Fibroblast of skin of left biceps (primary cell): ENCODE measurements at regions not wholly inside any gene's neighbourhood (a gene's known extent, or its start where the extent isn't known, plus 50 kb on each side); places are given as distances from the start of the nearest gene placed in this dataset.
"Not testable (repeated sequence)": the region's sequence is repeated elsewhere in the genome, so short reads cannot be mapped to it uniquely, and the experiment has no call there.

Experiments used
- DNase-seq, 2 experiments: peaks; one replicate each; pipeline ENCODE4 v3.0.0-alpha.2; 2013; ENCODE audit warnings: low read depth in 2 of 2

GRCh38 chr5:84790406-84790805 is 405.7 kb upstream of the EDIL3 start:
- no peak for DNase-seq

- DNase-seq, result no peak
Measured at GRCh38 chr5:84783003-84783402, 398.3 kb upstream of the EDIL3 start.

DNA sequence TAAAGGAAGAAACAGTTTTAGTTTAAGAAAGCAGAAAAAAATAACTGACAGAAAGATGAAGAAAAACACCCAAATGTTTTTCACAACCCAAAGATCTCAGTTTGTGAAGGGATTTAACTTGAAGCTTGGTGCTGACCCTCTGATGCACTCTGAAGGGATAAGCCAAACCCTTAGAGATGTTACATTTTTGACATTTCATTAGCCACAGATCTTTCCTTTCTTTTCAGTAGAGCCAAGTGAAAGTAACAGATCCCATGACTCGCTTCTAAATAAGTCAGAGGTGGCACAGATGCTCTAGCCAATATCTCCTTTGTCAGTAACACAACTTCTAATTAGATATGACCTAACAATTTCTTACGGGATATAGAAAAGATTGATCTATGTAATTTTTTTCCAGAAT is 394.5 kb upstream of the EDIL3 start:
- peak; percentile 6 to 8 for DNase-seq

- DNase-seq, result no peak
Measured at GRCh38 chr5:84764227-84764626, 379.5 kb upstream of the EDIL3 start.

- DNase-seq, result no peak
Measured at GRCh38 chr5:84758008-84758407, 373.3 kb upstream of the EDIL3 start.

- DNase-seq, result no peak
Measured at GRCh38 chr5:84752780-84753179, 368.1 kb upstream of the EDIL3 start.

- no peak for DNase-seq
Measured at GRCh38 chr5:84748313-84748712, 363.6 kb upstream of the EDIL3 start.

DNA sequence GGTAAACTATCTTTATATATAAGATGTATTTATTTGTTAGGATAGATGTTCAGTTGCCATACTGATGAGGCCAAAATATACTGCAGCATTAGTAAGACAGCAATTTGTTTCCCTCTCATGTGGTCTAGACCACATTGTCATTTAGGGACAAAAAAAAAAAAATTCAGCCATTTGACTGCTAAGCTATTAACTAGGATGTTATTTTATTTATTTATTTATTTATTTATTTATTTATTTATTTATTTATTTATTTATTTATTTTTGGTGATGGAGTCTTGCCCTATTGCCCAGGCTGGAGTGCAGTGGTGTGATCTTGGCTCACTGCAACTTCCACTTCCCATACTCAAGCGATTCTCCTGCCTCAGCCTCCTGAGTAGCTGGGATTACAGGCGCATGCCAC is 361.6 kb upstream of the EDIL3 start:
- DNase-seq, result not testable (repeated sequence)

GRCh38 chr5:84741056-84741455 is 356.4 kb upstream of the EDIL3 start:
- no peak for DNase-seq

DNA sequence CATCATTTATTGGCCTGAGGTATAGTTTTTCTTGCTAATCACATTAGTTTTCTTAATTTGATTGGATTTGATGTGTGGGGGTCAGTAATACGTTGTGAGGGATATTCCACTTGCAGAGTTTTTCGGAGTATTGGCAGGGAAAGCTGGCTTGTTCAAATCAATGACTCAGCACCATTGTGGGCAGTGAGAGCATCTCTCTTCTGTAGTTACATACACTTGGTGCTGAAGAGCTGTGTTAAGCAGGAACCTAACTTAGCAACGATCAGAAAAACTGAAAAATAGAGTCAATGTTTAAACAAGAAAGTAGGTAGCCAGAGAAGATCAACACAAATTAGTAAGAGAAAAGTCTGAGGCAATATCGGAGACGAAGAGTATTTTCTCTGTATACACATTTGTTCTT is 344.6 kb upstream of the EDIL3 start:
- no peak for DNase-seq

GRCh38 chr5:84727708-84728107 is 343.0 kb upstream of the EDIL3 start:
- DNase-seq, result no peak

GRCh38 chr5:84725946-84726570 is 341.4 kb upstream of the EDIL3 start:
- DNase-seq, result no peak

DNA sequence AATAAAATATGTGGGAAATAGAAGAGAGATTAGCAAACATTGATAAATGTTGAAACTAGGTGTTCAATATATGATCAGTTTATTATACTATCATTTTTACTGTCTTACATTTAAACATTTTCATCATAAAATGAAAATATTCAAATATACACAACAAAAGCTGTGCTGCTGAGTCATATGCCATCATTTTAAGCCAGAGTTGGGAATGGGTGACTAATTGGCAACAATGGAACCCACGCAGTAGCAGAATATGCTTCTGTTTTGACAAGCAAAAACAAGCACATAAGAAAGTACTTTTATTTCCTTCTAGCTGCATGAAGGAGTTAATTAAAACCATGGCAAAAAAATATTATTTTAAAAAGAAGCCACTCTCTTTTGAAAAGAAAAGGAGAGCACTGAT is 340.0 kb upstream of the EDIL3 start:
- DNase-seq, result peak; percentile 10 to 18

GRCh38 chr5:84724181-84724580 is 339.5 kb upstream of the EDIL3 start:
- DNase-seq, result no peak

DNA sequence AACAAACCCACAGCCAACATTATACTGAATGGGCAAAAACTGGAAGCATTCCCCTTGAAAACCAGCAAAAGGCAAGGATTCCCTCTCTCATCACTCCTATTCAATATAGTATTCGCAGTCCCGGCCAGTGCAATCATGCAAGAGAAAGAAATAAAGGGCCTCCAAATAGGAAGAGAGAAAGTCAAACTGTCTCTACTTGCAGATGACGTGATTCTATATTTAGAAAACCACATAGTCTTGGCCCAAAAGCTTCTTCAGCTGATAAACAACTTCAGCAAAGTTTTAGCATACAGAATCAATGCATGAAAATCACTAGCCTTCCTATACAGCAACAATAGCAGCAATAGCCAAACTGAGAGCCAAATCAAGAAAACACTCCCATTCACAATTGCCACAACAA is 333.7 kb upstream of the EDIL3 start:
- peak in 1 of 2 experiments; percentile 1 for DNase-seq

GRCh38 chr5:84715686-84716085 is 331.0 kb upstream of the EDIL3 start:
- no peak for DNase-seq

DNA sequence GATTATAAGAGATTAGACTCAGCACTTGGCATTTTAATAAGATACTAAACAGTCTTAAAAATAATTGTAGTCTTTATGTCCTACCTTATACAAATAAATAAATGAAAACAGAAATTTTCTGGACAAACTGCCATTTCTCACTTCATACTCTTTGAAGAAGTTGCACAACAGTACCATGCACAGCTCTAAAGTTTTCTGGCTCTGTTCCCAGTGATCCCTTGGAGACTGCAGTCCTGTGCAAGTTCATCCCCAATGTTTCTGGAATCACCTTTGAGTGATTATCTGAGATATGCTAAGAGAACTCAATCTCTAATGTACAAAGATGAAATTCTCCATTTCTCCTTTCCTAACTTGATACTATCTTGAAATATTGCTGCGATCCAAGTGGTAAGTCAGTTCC is 330.4 kb upstream of the EDIL3 start:
- peak in 1 of 2 experiments; percentile 2 for DNase-seq

DNA sequence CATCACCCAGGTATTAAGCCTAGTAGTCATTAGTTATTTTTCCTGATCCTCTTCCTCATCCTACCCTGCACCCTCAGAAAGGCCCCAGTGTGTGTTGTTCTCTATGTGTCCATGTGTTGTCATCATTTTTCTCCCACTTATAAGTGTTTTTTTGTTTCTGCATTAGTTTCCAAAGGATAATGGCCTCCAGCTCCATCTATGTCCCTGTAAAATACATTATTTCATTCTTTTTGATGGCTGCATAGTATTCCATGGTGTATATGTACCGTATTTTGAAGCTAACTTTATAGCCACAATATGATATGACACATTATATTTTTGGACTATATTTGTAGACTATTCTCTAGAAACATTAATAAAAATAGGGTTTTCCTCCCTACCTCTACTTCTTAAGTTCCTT is 324.4 kb upstream of the EDIL3 start:
- DNase-seq, result no peak

GRCh38 chr5:84706678-84707641 is 322.3 kb upstream of the EDIL3 start:
- DNase-seq, result no peak

- not testable (repeated sequence) for DNase-seq
Measured at GRCh38 chr5:84700545-84700944, 315.9 kb upstream of the EDIL3 start.

GRCh38 chr5:84696651-84697050 is 312.0 kb upstream of the EDIL3 start:
- DNase-seq, result no peak

GRCh38 chr5:84695330-84695729 is 310.6 kb upstream of the EDIL3 start:
- DNase-seq, result no peak

DNA sequence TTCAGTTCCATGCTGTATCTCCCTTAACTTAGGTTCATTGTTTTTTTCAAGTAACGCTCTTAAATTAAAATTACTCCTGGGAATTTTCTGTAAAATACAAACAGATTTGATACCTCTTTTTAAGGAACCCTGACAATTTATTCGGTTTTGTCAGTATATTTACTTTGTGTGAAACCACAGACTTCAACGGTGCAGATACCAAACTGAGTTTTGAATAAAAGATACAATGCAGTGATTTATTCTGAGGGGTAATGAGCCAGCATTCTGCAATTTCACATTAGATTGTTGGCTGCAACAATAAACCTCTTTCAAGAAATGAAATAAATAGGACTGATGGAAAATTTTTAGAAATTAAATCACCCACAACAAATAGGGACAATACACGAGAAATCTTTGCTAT is 308.6 kb upstream of the EDIL3 start:
- DNase-seq, result no peak
